HCT116 (cell line): ENCODE measurements at regions not wholly inside any gene's neighbourhood (a gene's known extent, or its start where the extent isn't known, plus 50 kb on each side); places are given as distances from the start of the nearest gene placed in this dataset.

ENCODE experiments used
- ATAC-seq: fragments of 200-7000 bp; cut with Tn5 transposase; 2 replicates; pipeline ENCODE4 v1.9.1; 2020; ENCODE audit warnings: mild to moderate bottlenecking, moderate library complexity
- BruUV-seq: library from RNA; stranded (reverse); fragments of 400-500 nt; replicated peaks from 2 replicates; lab custom pipeline; 2021; lab: Mats Ljungman, UMichigan
- CTCF ChIA-PET: fragments of 300-600 bp; sonication (Branson Sonifier 250); formaldehyde crosslinking; loops from one replicate; lab custom pipeline; 2021; ENCODE audit warnings: antibody characterized with exemption; lab: Charles Lee
- POLR2A ChIA-PET: fragments of 300-600, 350-600 bp; sonication (Branson Sonifier 250); formaldehyde crosslinking; loops from one replicate; lab custom pipeline; 2021; ENCODE audit warnings: antibody characterized with exemption; lab: Charles Lee
- RAD21 ChIA-PET, 2 experiments: fragments of 300-600 bp; sonication (Branson Sonifier 250); formaldehyde crosslinking; loops; one replicate each; lab custom pipeline; 2023; ENCODE audit warnings: low total read pairs in 2 of 2; ENCODE audit not compliant: uncharacterized antibody in 2 of 2, unreplicated experiment in 2 of 2, low non-redundant PET in 1 of 2; lab: Charles Lee
- DNase-seq: peaks from one replicate; pipeline ENCODE4 v3.0.0-alpha.2; 2010; ENCODE audit warnings: low read depth, low spot score
- H2AFZ ChIP-seq: fragments of 200-600 bp; shearing (Covaris generic), sonication (generic); 2 replicates; pipeline ENCODE4 v1.6.1; 2017; ENCODE audit warnings: low read depth, mixed run types, mixed read lengths, antibody characterized with exemption, low read length; ENCODE audit not compliant: poor library complexity, severe bottlenecking
- H3K27ac ChIP-seq: 2 replicates; pipeline ENCODE4 v1.5.1; 2012; ENCODE audit warnings: low read depth, low read length
- H3K27me3 ChIP-seq: fragments of 200-600 bp; sonication (generic); 2 replicates; pipeline ENCODE4 v1.6.1; 2016; ENCODE audit warnings: mixed run types, low read length, mixed read lengths; ENCODE audit not compliant: insufficient read depth
- H3K36me3 ChIP-seq, 2 experiments: fragments of 200-500 bp in 1 of 2; fragments of 200-600 bp in 1 of 2; sonication (Bioruptor generic) in 1 of 2; sonication (generic) in 1 of 2; 2 replicates each; pipeline versions ENCODE4 v1.5.1 to v1.6.1; 2014 to 2016; ENCODE audit warnings: low read length in 2 of 2, inconsistent platforms in 1 of 2, mixed read lengths in 1 of 2, mixed run types in 1 of 2; ENCODE audit not compliant: insufficient read depth in 2 of 2, control insufficient read depth in 1 of 2
- H3K4me1 ChIP-seq, 2 experiments: fragments of 200-600 bp in 1 of 2; sonication (generic) in 1 of 2; 2 replicates each; pipeline versions ENCODE4 v1.5.1 to v1.6.1; 2012 to 2017; ENCODE audit warnings: low read length in 2 of 2, inconsistent platforms in 1 of 2, mild to moderate bottlenecking in 1 of 2, mixed read lengths in 1 of 2, mixed run types in 1 of 2, moderate library complexity in 1 of 2; ENCODE audit not compliant: insufficient read depth in 2 of 2, control insufficient read depth in 1 of 2
- H3K4me2 ChIP-seq: fragments of 200-600 bp; sonication (generic); 2 replicates; pipeline ENCODE4 v1.6.1; 2017; ENCODE audit warnings: mixed run types, low read length, mixed read lengths
- H3K4me3 ChIP-seq, 2 experiments: fragments of 200-600 bp in 1 of 2; sonication (generic) in 1 of 2; replicated peaks in 1 of 2; 2 replicates each; pipeline ENCODE4 v1.5.1; 2011 to 2016; ENCODE audit warnings: low read length in 2 of 2, control low read depth in 1 of 2, low read depth in 1 of 2, mild to moderate bottlenecking in 1 of 2, mixed read lengths in 1 of 2, mixed run types in 1 of 2
- H3K79me2 ChIP-seq: fragments of 200-600 bp; sonication (generic); 2 replicates; pipeline ENCODE4 v1.6.1; 2017; ENCODE audit warnings: mild to moderate bottlenecking, mixed run types, low read length, moderate library complexity, mixed read lengths; ENCODE audit not compliant: insufficient read depth
- H3K9ac ChIP-seq: fragments of 200-600 bp; sonication (generic); 2 replicates; pipeline ENCODE4 v1.6.1; 2016; ENCODE audit warnings: low read length, mixed read lengths
- H3K9me2 ChIP-seq: fragments of 200-600 bp; sonication (generic), shearing (Covaris generic); 2 replicates; pipeline ENCODE4 v1.6.1; 2017; ENCODE audit warnings: mixed run types, mild to moderate bottlenecking, moderate library complexity; ENCODE audit not compliant: insufficient read depth
- H3K9me3 ChIP-seq, 2 experiments: fragments of 200-500 bp in 1 of 2; fragments of 200-600 bp in 1 of 2; sonication (Bioruptor generic) in 1 of 2; sonication (generic) in 1 of 2; 2 replicates each; pipeline ENCODE4 v1.6.1; 2014 to 2017; ENCODE audit warnings: low read length in 2 of 2, mixed read lengths in 2 of 2, inconsistent platforms in 1 of 2, low read depth in 1 of 2, mild to moderate bottlenecking in 1 of 2, mixed run types in 1 of 2, moderate library complexity in 1 of 2; ENCODE audit not compliant: control insufficient read depth in 1 of 2, insufficient read depth in 1 of 2
- H4K20me1 ChIP-seq: fragments of 200-600 bp; sonication (generic), shearing (Covaris generic); 2 replicates; pipeline ENCODE4 v1.6.1; 2017; ENCODE audit warnings: mixed run types, mild to moderate bottlenecking, moderate library complexity; ENCODE audit not compliant: insufficient read depth
- CEBPB ChIP-seq: IDR thresholded peaks from 2 replicates; pipeline ENCODE4 v1.6.1; 2012; ENCODE audit warnings: low read depth
- EZH2 ChIP-seq: fragments of 200-600 bp; sonication (generic); IDR thresholded peaks from 2 replicates; pipeline ENCODE4 v1.6.1; 2017; ENCODE audit warnings: antibody characterized with exemption, mixed run types
- EZH2phosphoT487 ChIP-seq: fragments of 200-600 bp; IDR thresholded peaks from 2 replicates; pipeline ENCODE4 v1.6.1; 2018; ENCODE audit warnings: antibody characterized with exemption, borderline replicate concordance
- FOSL1 ChIP-seq: IDR thresholded peaks from 2 replicates; pipeline ENCODE4 v1.6.1; 2012; ENCODE audit warnings: low read depth
- JUND ChIP-seq: IDR thresholded peaks from 2 replicates; pipeline ENCODE4 v1.6.1; 2012
- POLR2AphosphoS5 ChIP-seq: IDR thresholded peaks from 2 replicates; pipeline ENCODE4 v1.6.1; 2011; ENCODE audit warnings: mild to moderate bottlenecking, low read depth, low read length, moderate library complexity
- SIN3A ChIP-seq: IDR thresholded peaks from 2 replicates; pipeline ENCODE4 v1.6.1; 2012; ENCODE audit warnings: low read depth
- SP1 ChIP-seq: IDR thresholded peaks from 2 replicates; pipeline ENCODE4 v1.6.1; 2012; ENCODE audit warnings: low read depth
- TCF7L2 ChIP-seq: IDR thresholded peaks from 2 replicates; pipeline ENCODE4 v1.7.0; 2011; ENCODE audit warnings: borderline replicate concordance, inconsistent platforms; ENCODE audit not compliant: insufficient read depth, insufficient read length; ENCODE audit errors: extremely low read depth
- YY1 ChIP-seq: IDR thresholded peaks from 2 replicates; pipeline ENCODE4 v1.6.1; 2011; ENCODE audit warnings: low read length, low read depth, moderate library complexity, mild to moderate bottlenecking; ENCODE audit not compliant: insufficient replicate concordance; ENCODE audit errors: extremely low read depth
- ZFX ChIP-seq: fragments of 450-650 bp; IDR thresholded peaks from 2 replicates; pipeline ENCODE4 v1.6.1; 2017
- intact Hi-C: fragments of 100-400 bp; cut with micrococcal nuclease; formaldehyde crosslinking; loops from 2 replicates; pipeline ENCODE4 v1.10.0; 2022
- TF ChIP-seq, protein P1 (sequence below): IDR thresholded peaks from 2 replicates; pipeline ENCODE4 v1.6.1; 2012
- TF ChIP-seq, protein P2 (sequence below), 3 experiments: fragments of 200-600 bp in 1 of 3; sonication (generic) in 1 of 3; IDR thresholded peaks in 2 of 3; conservative IDR thresholded peaks in 1 of 3; 2 replicates each; pipeline ENCODE4 v1.5.1; 2012 to 2017; ENCODE audit warnings: low read depth in 2 of 3, low read length in 2 of 3, antibody characterized with exemption in 1 of 3, borderline replicate concordance in 1 of 3, control low read depth in 1 of 3, mild to moderate bottlenecking in 1 of 3, mixed read lengths in 1 of 3, mixed run types in 1 of 3, moderate library complexity in 1 of 3; ENCODE audit not compliant: insufficient read depth in 1 of 3
- TF ChIP-seq, protein P3 (sequence below): IDR thresholded peaks from 2 replicates; pipeline ENCODE4 v1.6.1; 2012; ENCODE audit warnings: low read depth

DNA sequence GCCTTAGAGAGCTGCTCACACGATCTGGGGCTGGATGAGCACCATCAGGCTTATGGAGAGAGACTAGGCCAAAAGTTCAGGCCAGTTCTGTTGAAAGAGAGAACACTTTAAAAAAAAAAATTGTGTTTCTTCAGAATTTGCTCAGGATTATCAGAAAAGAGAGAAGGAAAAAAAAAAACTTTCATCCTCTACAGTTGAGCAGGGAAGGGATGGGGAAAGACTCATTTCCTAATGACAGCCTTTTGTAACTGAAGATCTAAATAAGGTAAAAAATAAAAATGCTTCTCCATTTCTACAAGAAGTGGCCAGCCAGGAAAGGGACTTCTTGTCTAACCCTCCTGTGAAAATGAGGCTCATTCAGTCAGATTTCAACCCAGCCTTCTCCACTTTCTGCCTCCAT is 134.8 kb downstream of the LY86 start:
- POLR2A ChIA-PET: no interaction called here
- no peak for TF ChIP-seq TCF7L2
- TF ChIP-seq EZH2phosphoT487: no peak
- TF ChIP-seq SP1: no peak
- TF ChIP-seq, all 23 proteins: peak for 0
- Histone ChIP-seq H3K27me3 (no peaks in the 10 kb centered on the region), H3K27ac (no peak overlapping the region), H3K9me2 (no peaks in the 10 kb centered on the region), H3K79me2 (no peaks in the 10 kb centered on the region), H2AFZ (no peak overlapping the region), H3K4me1 (peaks cover 0 to 20% of the 10 kb centered on the region in 2 experiments; a peak in 2 of 4 replicates), H3K36me3 (no peaks in the 10 kb centered on the region), H3K4me3 (no peak overlapping the region), H3K9ac (no peak overlapping the region), H4K20me1 (no peaks in the 10 kb centered on the region), H3K9me3 (no peaks in the 10 kb centered on the region), H3K4me2 (no peak overlapping the region)
- no TSS peak for BruUV-seq
- ATAC-seq (no peak), DNase-seq (no peak)
- ChIA-PET RAD21 (no interaction called here), CTCF (interaction anchor here (3.5 kb wide), 1 partner anchor 519 kb away, joined by 11 read pairs; no protein-coding TSS in a partner anchor)
- intact Hi-C loops: loop anchor here (10.0 kb wide), 1 partner anchor 891 kb away; no protein-coding TSS in a partner anchor

DNA sequence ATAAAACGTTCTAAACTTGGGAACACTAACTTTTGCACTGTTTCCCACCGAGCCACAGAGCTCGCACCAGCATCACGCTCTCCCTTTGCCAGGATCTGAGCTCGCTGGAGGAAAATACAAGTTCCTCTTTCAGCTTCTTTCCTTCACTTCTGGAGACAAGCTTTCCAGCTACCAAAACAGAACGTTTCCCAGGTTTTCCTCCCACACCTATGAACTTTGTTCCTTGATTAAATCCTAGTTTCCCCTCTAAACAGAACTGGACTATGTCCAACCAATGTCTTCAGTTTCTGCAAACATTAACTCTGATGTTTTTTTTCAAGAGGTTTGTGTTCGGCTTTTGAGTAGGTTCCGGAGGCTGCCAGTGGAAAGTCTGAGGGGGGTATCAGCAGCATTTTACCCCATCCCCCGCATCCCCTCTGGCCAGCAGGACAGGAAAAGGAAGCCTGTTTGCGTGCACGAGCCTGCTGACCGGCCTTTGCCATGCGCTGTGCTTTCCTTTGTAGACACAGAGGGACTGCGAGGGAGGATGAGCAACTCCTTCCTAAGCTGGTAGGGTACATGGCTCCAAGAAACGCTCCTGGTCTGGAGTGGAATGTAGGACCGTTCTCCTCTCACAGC is 135.5 kb downstream of the LY86 start:
- no peak overlapping the region for H3K4me3 ChIP-seq
- H3K4me1 ChIP-seq: peaks cover 0 to 20% of the 10 kb centered on the region in 2 experiments; a peak in 2 of 4 replicates
- H2AFZ ChIP-seq: peak overlapping the region; percentile 89
- no peak overlapping the region for H3K9ac ChIP-seq
- peak overlapping the region; percentile 39; the same call in 1 of the 2 replicates for H3K4me2 ChIP-seq
- no peak overlapping the region for H3K27ac ChIP-seq
- ChIA-PET RAD21 (no interaction called here), CTCF (interaction anchor here (1.0 to 3.5 kb wide), 4 partner anchors 10 to 519 kb away, joined by 3 to 11 read pairs (median 4); no protein-coding TSS in a partner anchor), POLR2A (no interaction called here)
- DNase-seq (no peak), ATAC-seq (peak; percentile 57)
- no peaks in the 10 kb centered on the region for H3K27me3 ChIP-seq
- no peaks in the 10 kb centered on the region for H3K36me3 ChIP-seq
- intact Hi-C loops: loop anchor here (1.0 to 10.0 kb wide), 3 partner anchors 515 to 891 kb away; no protein-coding TSS in a partner anchor
- H3K9me3 ChIP-seq: no peaks in the 10 kb centered on the region
- no peaks in the 10 kb centered on the region for H3K9me2 ChIP-seq
- BruUV-seq: no TSS peak
- no peaks in the 10 kb centered on the region for H4K20me1 ChIP-seq
- no peaks in the 10 kb centered on the region for H3K79me2 ChIP-seq
- TF ChIP-seq ZFX: no peak
- TF ChIP-seq FOSL1: no peak
- TF ChIP-seq JUND: no peak
- TF ChIP-seq POLR2AphosphoS5: no peak
- no peak for TF ChIP-seq CEBPB
- TF ChIP-seq YY1: no peak
- TF ChIP-seq, protein P1, sequence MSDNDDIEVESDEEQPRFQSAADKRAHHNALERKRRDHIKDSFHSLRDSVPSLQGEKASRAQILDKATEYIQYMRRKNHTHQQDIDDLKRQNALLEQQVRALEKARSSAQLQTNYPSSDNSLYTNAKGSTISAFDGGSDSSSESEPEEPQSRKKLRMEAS: no peak
- TF ChIP-seq, protein P2, sequence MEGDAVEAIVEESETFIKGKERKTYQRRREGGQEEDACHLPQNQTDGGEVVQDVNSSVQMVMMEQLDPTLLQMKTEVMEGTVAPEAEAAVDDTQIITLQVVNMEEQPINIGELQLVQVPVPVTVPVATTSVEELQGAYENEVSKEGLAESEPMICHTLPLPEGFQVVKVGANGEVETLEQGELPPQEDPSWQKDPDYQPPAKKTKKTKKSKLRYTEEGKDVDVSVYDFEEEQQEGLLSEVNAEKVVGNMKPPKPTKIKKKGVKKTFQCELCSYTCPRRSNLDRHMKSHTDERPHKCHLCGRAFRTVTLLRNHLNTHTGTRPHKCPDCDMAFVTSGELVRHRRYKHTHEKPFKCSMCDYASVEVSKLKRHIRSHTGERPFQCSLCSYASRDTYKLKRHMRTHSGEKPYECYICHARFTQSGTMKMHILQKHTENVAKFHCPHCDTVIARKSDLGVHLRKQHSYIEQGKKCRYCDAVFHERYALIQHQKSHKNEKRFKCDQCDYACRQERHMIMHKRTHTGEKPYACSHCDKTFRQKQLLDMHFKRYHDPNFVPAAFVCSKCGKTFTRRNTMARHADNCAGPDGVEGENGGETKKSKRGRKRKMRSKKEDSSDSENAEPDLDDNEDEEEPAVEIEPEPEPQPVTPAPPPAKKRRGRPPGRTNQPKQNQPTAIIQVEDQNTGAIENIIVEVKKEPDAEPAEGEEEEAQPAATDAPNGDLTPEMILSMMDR (IDR thresholded peaks at IDR 0.05 in 2 of 3, conservative IDR thresholded peaks at IDR 0.05 in 1 of 3; ENCODE audit: borderline replicate concordance in 1 of 3, insufficient read depth in 1 of 3, low read depth in 2 of 3, low read length in 2 of 3): no peak
- TF ChIP-seq EZH2: no peak
- TF ChIP-seq EZH2phosphoT487: no peak
- no peak for TF ChIP-seq SIN3A
- TF ChIP-seq, protein P3, sequence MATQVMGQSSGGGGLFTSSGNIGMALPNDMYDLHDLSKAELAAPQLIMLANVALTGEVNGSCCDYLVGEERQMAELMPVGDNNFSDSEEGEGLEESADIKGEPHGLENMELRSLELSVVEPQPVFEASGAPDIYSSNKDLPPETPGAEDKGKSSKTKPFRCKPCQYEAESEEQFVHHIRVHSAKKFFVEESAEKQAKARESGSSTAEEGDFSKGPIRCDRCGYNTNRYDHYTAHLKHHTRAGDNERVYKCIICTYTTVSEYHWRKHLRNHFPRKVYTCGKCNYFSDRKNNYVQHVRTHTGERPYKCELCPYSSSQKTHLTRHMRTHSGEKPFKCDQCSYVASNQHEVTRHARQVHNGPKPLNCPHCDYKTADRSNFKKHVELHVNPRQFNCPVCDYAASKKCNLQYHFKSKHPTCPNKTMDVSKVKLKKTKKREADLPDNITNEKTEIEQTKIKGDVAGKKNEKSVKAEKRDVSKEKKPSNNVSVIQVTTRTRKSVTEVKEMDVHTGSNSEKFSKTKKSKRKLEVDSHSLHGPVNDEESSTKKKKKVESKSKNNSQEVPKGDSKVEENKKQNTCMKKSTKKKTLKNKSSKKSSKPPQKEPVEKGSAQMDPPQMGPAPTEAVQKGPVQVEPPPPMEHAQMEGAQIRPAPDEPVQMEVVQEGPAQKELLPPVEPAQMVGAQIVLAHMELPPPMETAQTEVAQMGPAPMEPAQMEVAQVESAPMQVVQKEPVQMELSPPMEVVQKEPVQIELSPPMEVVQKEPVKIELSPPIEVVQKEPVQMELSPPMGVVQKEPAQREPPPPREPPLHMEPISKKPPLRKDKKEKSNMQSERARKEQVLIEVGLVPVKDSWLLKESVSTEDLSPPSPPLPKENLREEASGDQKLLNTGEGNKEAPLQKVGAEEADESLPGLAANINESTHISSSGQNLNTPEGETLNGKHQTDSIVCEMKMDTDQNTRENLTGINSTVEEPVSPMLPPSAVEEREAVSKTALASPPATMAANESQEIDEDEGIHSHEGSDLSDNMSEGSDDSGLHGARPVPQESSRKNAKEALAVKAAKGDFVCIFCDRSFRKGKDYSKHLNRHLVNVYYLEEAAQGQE: no peak
